ENCODE measurements at regions not wholly inside any gene's neighbourhood (a gene's known extent, or its start where the extent isn't known, plus 50 kb on each side); places are given as distances from the start of the nearest gene placed in this dataset.

GRCh38 chr12:29960122-29960521, 176.4 kb upstream of the TMTC1 start:
- TF ChIP-seq CTCF (IDR thresholded peaks at IDR 0.05; ENCODE audit: insufficient read depth, low read depth, low read length) (no peak), EZH2 (IDR thresholded peaks at IDR 0.05; ENCODE audit: insufficient read depth, low read length) (no peak)
